Neural cell (in vitro differentiated cells): ENCODE measurements at regions not wholly inside any gene's neighbourhood (a gene's known extent, or its start where the extent isn't known, plus 50 kb on each side); places are given as distances from the start of the nearest gene placed in this dataset.

Experiments
- H2AFZ ChIP-seq: fragments of 200-600, 300-800 bp; sonication (generic), shearing (Covaris generic); 2 replicates; pipeline ENCODE4 v1.6.0; 2014; ENCODE audit warnings: low read depth, mild to moderate bottlenecking, antibody characterized with exemption, low read length, moderate library complexity
- H3F3A ChIP-seq: fragments of 200-600 bp; shearing (Covaris generic); 2 replicates; pipeline ENCODE4 v1.6.1; 2016; ENCODE audit warnings: mild to moderate bottlenecking, moderate library complexity, mixed read lengths, antibody characterized with exemption, low read length; ENCODE audit not compliant: insufficient read depth, poor library complexity, severe bottlenecking
- H3K27ac ChIP-seq: fragments of 200-600, 300-800 bp; sonication (generic), shearing (Covaris generic); 2 replicates; pipeline ENCODE4 v1.5.1; 2014; ENCODE audit warnings: mild to moderate bottlenecking, low read length, moderate library complexity
- H3K27me3 ChIP-seq: fragments of 300-800, 200-600 bp; sonication (generic), shearing (Covaris generic); 2 replicates; pipeline ENCODE4 v1.6.0; 2014; ENCODE audit warnings: mild to moderate bottlenecking, low read depth, low read length, moderate library complexity; ENCODE audit not compliant: insufficient read depth
- H3K36me3 ChIP-seq: fragments of 300-800, 200-600 bp; sonication (generic), shearing (Covaris generic); 2 replicates; pipeline ENCODE4 v1.5.1; 2014; ENCODE audit warnings: mild to moderate bottlenecking, antibody characterized with exemption, low read length, moderate library complexity; ENCODE audit not compliant: insufficient read depth
- H3K4me2 ChIP-seq: fragments of 300-800, 200-600 bp; sonication (generic), shearing (Covaris generic); 2 replicates; pipeline ENCODE4 v1.6.0; 2014; ENCODE audit warnings: mild to moderate bottlenecking, low read length
- H3K4me3 ChIP-seq: fragments of 300-800, 200-600 bp; sonication (generic), shearing (Covaris generic); 2 replicates; pipeline ENCODE4 v1.5.1; 2014; ENCODE audit warnings: mild to moderate bottlenecking, low read length, moderate library complexity
- H3K79me2 ChIP-seq: fragments of 200-600 bp; shearing (Covaris generic); replicated peaks from 2 replicates; pipeline ENCODE4 v1.6.0; 2014; ENCODE audit warnings: mild to moderate bottlenecking, low read length, moderate library complexity; ENCODE audit not compliant: insufficient read depth
- H3K9ac ChIP-seq: fragments of 300-800, 200-600 bp; sonication (generic), shearing (Covaris generic); 2 replicates; pipeline ENCODE4 v1.6.1; 2016; ENCODE audit warnings: mild to moderate bottlenecking, low read length, mixed read lengths
- H3K9me2 ChIP-seq: fragments of 200-600 bp; shearing (Covaris generic); 2 replicates; pipeline ENCODE4 v1.6.1; 2016; ENCODE audit warnings: mild to moderate bottlenecking, low read length, mixed read lengths; ENCODE audit not compliant: insufficient read depth
- H3K9me3 ChIP-seq: fragments of 200-600, 300-800 bp; sonication (generic), shearing (Covaris generic); 2 replicates; pipeline ENCODE4 v1.6.1; 2016; ENCODE audit warnings: mild to moderate bottlenecking, mixed run types, low read length, moderate library complexity, mixed read lengths
- H4K20me1 ChIP-seq: fragments of 200-600 bp; shearing (Covaris generic); 2 replicates; pipeline ENCODE4 v1.6.1; 2016; ENCODE audit warnings: mild to moderate bottlenecking, mixed run types; ENCODE audit not compliant: insufficient read depth
- CTCF ChIP-seq: fragments of 450-650 bp; IDR thresholded peaks from 2 replicates; pipeline ENCODE4 v1.5.1; 2014; ENCODE audit warnings: antibody characterized with exemption, mild to moderate bottlenecking, moderate library complexity; ENCODE audit not compliant: poor library complexity, severe bottlenecking
- EP300 ChIP-seq: fragments of 450-650 bp; conservative IDR thresholded peaks from 2 replicates; pipeline ENCODE4 v1.6.1; 2014; ENCODE audit warnings: antibody characterized with exemption, mild to moderate bottlenecking, moderate library complexity; ENCODE audit not compliant: poor library complexity, severe bottlenecking
- EZH2 ChIP-seq: fragments of 200-600, 300-800 bp; shearing (Covaris generic), sonication (generic); IDR thresholded peaks from 2 replicates; pipeline ENCODE4 v1.6.1; 2014; ENCODE audit warnings: antibody characterized with exemption, low read length, borderline replicate concordance, mild to moderate bottlenecking; ENCODE audit not compliant: insufficient read depth, poor library complexity, severe bottlenecking
- MXI1 ChIP-seq: fragments of 450-650 bp; conservative IDR thresholded peaks from 2 replicates; pipeline ENCODE4 v1.6.1; 2014; ENCODE audit warnings: antibody characterized with exemption, mild to moderate bottlenecking; ENCODE audit not compliant: poor library complexity, severe bottlenecking
- POLR2AphosphoS5 ChIP-seq: IDR thresholded peaks from 2 replicates; pipeline ENCODE4 v1.6.1; 2012
- RAD21 ChIP-seq: fragments of 450-650 bp; conservative IDR thresholded peaks from 2 replicates; pipeline ENCODE4 v1.6.1; 2014; ENCODE audit warnings: antibody characterized with exemption, mild to moderate bottlenecking, moderate library complexity
- SMC3 ChIP-seq: fragments of 450-650 bp; conservative IDR thresholded peaks from 2 replicates; pipeline ENCODE4 v1.6.1; 2014; ENCODE audit warnings: antibody characterized with exemption, mild to moderate bottlenecking, moderate library complexity; ENCODE audit not compliant: poor library complexity
- TAF1 ChIP-seq: IDR thresholded peaks from 2 replicates; pipeline ENCODE4 v1.6.1; 2012; ENCODE audit warnings: low read depth
- TF ChIP-seq, protein P1 (sequence below): IDR thresholded peaks from 2 replicates; pipeline ENCODE4 v1.6.1; 2012; ENCODE audit warnings: borderline replicate concordance

- H2AFZ ChIP-seq, result no peak overlapping the region
- H4K20me1 ChIP-seq, result no peaks in the 10 kb centered on the region
- no peak overlapping the region for H3K27ac ChIP-seq
- no peaks in the 10 kb centered on the region for H3F3A ChIP-seq
- H3K4me3 ChIP-seq, result no peak overlapping the region
- H3K9me2 ChIP-seq, result no peaks in the 10 kb centered on the region
- H3K4me2 ChIP-seq, result no peak overlapping the region
- no peaks in the 10 kb centered on the region for H3K9me3 ChIP-seq
- TF ChIP-seq POLR2AphosphoS5 (no peak), EP300 (no peak), SMC3 (no peak), MXI1 (no peak), EZH2 (no peak)
- TF ChIP-seq, protein P1, sequence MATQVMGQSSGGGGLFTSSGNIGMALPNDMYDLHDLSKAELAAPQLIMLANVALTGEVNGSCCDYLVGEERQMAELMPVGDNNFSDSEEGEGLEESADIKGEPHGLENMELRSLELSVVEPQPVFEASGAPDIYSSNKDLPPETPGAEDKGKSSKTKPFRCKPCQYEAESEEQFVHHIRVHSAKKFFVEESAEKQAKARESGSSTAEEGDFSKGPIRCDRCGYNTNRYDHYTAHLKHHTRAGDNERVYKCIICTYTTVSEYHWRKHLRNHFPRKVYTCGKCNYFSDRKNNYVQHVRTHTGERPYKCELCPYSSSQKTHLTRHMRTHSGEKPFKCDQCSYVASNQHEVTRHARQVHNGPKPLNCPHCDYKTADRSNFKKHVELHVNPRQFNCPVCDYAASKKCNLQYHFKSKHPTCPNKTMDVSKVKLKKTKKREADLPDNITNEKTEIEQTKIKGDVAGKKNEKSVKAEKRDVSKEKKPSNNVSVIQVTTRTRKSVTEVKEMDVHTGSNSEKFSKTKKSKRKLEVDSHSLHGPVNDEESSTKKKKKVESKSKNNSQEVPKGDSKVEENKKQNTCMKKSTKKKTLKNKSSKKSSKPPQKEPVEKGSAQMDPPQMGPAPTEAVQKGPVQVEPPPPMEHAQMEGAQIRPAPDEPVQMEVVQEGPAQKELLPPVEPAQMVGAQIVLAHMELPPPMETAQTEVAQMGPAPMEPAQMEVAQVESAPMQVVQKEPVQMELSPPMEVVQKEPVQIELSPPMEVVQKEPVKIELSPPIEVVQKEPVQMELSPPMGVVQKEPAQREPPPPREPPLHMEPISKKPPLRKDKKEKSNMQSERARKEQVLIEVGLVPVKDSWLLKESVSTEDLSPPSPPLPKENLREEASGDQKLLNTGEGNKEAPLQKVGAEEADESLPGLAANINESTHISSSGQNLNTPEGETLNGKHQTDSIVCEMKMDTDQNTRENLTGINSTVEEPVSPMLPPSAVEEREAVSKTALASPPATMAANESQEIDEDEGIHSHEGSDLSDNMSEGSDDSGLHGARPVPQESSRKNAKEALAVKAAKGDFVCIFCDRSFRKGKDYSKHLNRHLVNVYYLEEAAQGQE, result no peak
- H3K27me3 ChIP-seq, result no peaks in the 10 kb centered on the region
- H3K9ac ChIP-seq, result no peak overlapping the region
- no peaks in the 10 kb centered on the region for H3K36me3 ChIP-seq
- no peaks in the 10 kb centered on the region for H3K79me2 ChIP-seq
These were observed 72.6 kb upstream of the STEAP1 start for GRCh38 chr7:90081621-90082020.

GRCh38 chr7:90092506-90092905 lies 61.8 kb upstream of the STEAP1 start:
- Histone ChIP-seq H3K36me3 (no peaks in the 10 kb centered on the region), H3K27me3 (no peaks in the 10 kb centered on the region), H3F3A (no peaks in the 10 kb centered on the region), H3K9me3 (no peaks in the 10 kb centered on the region), H3K4me2 (no peak overlapping the region), H3K27ac (no peak overlapping the region), H3K4me3 (no peak overlapping the region), H3K9me2 (no peaks in the 10 kb centered on the region), H4K20me1 (no peaks in the 10 kb centered on the region), H2AFZ (no peak overlapping the region), H3K9ac (no peak overlapping the region), H3K79me2 (no peaks in the 10 kb centered on the region)
- TF ChIP-seq POLR2AphosphoS5, result no peak
- no peak for TF ChIP-seq MXI1
- TF ChIP-seq CTCF, result no peak
- TF ChIP-seq, protein P1, result no peak
- TF ChIP-seq TAF1, result no peak
- TF ChIP-seq SMC3, result no peak
- no peak for TF ChIP-seq RAD21
- TF ChIP-seq EZH2, result no peak
- no peak for TF ChIP-seq EP300
